ENCODE measurements at regions not wholly inside any gene's neighbourhood (a gene's known extent, or its start where the extent isn't known, plus 50 kb on each side); places are given as distances from the start of the nearest gene placed in this dataset.
"Not testable (repeated sequence)": the region's sequence is repeated elsewhere in the genome, so short reads cannot be mapped to it uniquely, and the experiment has no call there.

DNA sequence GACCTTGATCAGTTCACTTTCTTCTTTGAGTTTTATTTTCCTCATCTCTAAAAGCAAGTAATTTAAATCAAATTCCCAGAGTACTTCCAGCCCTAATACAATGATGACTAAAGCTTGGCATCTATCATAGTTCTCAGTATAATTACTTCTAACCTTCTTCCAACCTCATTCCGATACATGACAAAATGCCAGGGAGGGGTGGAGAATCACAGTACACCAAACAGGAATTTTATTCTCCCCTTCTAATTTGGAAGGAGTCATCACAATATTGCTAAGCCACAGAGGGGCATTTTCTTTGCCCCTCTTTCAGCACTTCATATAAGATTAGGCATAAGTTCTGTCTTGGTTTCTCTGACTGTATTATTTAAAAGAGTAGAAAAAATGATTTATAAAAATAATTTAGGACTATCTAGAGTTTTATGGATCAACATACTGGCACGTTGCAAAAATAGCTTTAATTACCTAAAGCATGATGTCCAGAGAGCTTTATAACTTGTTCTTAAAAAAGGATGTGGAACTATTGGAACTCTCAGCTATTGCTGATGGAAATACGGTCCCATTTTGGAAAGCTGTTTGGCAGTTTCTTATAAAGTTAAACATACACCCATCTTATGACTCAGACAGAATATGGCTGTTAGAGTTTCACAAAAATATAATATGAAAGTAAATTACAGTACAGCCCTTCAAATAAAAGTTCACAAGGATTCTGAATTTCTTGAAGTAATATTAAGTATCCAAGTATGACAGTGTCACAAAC lies 86.9 kb upstream of the UBE2E2 start:
- no peak for DNase-seq

- DNase-seq, result no peak
These were observed 85.3 kb upstream of the UBE2E2 start for GRCh38 chr3:23117856-23118255.

DNA sequence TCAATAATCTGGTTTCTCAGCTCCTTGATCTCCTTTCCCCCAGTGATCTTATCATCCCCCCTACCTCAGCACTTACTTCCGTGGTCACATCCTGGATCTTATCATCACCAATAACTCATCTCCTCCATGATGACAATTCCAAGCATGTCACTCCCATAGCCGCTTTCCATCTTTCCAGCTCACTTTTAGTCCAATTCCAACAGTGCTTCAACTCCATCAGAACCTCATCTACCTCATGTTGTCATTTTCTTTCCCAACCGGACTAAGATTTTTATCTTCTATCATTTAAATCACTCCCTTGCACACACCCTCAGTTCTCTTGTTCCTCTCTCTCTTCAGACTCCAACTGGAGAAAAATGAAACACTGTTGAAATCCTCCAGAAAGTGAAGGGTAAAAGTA lies 75.9 kb upstream of the UBE2E2 start:
- no peak for DNase-seq

DNA sequence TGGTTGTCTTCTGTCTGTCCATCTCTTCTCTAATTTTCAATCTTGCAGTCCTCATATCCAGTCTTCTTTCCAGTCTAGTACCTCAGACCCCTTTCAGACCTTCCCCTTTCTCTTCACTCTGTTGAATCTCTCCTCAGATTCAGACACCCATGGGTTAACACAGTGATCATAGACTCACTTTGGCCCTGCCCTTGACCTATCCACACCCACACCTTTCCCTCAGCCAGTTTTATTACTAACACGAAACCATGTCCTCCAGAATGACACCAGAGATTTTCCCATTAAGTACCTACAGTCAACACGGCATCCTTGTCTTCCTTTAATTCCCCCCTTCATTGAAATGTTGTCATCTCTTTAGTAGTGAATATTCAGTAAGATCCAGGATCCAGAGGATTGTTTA lies 74.5 kb upstream of the UBE2E2 start:
- DNase-seq, result no peak

DNA sequence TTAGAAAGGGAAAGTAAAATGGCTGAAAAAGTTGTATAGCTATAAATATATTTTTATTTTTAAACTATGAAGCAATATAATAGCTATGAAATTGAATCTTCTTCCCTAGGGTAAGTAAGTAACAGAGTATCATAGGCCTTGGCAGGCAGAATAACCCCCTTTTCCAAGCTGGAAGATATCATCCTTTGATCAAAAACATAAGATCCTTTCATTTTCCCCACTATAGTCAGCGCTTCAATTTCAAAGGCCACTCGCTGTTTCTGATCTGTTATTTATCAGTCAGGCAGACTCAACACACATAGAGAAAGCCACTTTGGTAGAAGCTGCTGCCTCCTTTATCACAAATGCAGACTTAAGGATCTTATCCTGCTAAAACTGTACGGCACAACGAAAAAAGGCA lies 74.0 kb upstream of the UBE2E2 start:
- DNase-seq, result no peak

DNA sequence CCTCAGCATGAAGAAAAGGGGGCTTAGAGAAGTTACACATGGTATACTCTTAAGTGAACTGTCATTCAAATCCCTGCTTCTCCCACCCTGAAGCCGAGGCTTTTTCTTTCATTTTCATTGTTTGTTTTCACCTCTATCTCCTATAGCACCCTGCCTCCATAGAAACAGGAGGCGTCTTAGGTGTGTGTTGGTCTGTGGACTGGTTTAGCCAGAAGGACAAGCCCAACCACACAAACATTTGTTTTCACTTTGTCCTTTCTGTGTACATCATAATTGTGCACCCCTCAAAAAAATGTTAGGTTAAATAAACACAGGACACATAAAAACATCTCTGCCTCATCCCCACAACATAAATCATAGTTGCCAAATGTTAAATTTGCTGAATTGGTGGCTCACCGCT lies 73.3 kb upstream of the UBE2E2 start:
- DNase-seq, result no peak

DNA sequence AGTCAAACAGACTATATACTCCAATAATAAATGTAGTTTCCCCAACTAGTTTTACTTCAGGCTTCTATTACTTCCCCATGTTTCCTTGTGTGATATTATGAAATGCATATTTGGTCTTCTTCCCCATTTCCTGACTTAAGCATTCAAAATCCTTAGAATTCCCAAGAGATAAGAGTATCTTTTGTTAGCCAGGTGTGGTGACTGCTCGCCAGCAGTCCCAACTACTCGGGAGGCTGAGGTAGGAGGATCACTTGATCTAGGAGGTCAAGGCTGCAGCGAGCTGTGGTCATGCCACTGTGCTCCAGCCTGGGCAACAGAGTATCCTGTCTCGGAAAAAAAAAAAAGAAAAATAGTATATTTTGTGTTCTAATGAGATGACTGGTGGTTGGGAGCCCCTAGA lies 72.7 kb upstream of the UBE2E2 start:
- DNase-seq, result no peak

GRCh38 chr3:23135026-23135785 lies 67.9 kb upstream of the UBE2E2 start:
- no peak for DNase-seq

- DNase-seq, result no peak
These were observed 67.1 kb upstream of the UBE2E2 start for GRCh38 chr3:23136054-23136453.

DNA sequence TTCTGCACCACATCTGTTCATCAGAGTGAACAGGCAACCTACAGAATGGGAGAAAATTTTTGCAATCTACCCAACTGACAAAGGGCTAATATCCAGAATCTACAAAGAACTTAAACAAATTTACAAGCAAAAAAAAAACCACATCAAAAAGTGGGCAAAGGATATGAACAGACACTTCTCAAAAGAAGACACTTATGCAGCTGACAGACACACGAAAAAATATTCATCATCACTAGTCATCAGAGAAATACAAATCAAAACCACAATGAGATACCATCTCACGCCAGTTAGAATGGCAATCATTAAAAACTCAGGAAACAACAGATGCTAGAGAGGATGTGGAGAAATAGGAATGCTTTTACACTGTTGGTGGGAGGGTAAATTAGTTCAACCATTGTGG lies 59.1 kb upstream of the UBE2E2 start:
- DNase-seq, result not testable (repeated sequence)

GRCh38 chr3:23146163-23146562 lies 57.0 kb upstream of the UBE2E2 start:
- no peak for DNase-seq

GRCh38 chr3:23152989-23153388 lies 50.1 kb upstream of the UBE2E2 start:
- DNase-seq, result no peak
